ENCODE measurements at regions not wholly inside any gene's neighbourhood (a gene's known extent, or its start where the extent isn't known, plus 50 kb on each side); places are given as distances from the start of the nearest gene placed in this dataset.
"Not testable (repeated sequence)": the region's sequence is repeated elsewhere in the genome, so short reads cannot be mapped to it uniquely, and the experiment has no call there.

- in situ Hi-C loops (cut with HindIII; ENCODE audit: low pct_ligation_motif_present, low pct_unique_long_range_greater_than_20kb, low sequenced_read_pairs): no loop called here
- DNase-seq: no peak
These were observed 99.0 kb upstream of the ZNF536 start for GRCh38 chr19:30273184-30273583.

DNA sequence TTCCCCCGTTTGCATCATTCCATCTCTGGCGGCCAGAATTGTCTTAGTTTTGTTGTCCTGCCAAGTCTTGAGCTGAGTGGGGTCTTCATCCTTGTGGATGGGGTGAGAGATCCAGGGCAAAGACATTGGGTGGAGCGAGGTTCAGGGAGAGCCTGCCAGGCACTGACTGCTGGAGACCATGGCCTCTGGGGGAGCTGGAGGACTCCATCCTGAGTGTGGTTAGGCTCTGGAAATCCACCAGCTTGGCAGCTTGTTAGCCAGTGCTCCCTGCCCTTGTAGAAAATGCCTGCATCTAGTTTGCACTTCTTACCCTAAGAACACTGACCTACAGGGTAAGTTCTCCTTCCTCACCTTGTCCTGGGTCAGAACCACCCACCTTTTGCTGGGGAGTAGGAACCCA, 97.2 kb upstream of the ZNF536 start:
- in situ Hi-C loops (cut with HindIII; ENCODE audit: low pct_ligation_motif_present, low pct_unique_long_range_greater_than_20kb, low sequenced_read_pairs): no loop called here
- no peak for DNase-seq

DNA sequence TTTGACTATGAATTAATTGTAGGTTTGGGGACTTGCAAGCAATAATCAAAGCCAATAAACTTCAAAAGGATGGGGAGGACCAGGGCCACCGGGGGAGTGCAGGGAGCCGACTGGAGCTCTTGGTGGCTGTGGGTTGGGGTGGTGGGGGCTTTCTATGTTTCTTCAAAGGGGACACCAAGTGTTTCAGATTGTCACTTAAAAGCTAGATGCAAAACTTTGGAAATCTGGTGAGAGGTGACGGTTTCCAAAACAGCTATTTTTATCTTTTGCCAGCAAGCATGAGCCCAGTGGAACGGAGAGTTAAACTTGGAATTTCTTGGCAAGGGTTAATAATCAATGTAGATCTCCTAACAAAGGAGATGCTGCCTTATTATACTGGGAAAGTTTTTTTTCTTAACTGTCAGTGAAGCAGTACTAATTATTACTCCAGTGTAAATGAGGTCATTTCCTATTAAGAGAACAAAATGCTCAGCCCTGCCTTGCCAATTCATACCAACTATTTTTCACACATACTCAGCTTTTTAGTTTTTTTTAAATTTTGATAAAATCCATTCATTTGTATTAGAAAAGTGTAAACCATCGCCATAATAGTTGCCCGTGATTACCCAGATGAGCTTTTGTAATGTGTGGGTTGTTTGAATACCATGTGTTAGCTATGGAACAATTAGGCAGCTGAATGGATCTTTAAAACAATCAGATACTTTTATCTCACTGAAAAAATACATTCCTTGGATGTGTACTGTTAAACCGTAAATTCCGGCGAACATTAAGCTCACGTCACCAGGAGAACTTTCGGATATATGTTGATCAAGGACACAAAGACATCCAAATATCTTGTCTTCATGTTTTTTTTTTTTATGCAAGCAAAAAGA, 95.9 kb upstream of the ZNF536 start:
- in situ Hi-C loops (cut with HindIII; ENCODE audit: low pct_ligation_motif_present, low pct_unique_long_range_greater_than_20kb, low sequenced_read_pairs): no loop called here
- DNase-seq: no peak

DNA sequence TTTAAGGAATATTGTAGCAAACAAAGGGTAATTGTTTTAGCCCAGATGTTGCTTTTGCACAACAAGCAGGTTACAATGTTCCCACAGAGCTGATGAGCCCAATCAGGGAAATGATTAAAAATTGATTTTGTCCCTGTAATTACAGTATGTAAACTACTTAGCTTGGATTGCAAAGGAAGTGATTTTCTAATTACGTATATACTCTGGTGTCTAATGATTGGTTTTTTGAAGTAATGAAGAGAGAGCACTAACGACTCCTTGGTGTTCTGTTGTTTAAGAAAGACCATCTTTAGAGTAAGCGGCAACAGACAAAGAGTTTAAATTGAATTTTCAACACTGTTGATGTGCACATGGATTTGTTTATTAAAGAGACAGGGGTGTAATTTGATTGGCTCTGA, 95.3 kb upstream of the ZNF536 start:
- in situ Hi-C loops (cut with HindIII; ENCODE audit: low pct_ligation_motif_present, low pct_unique_long_range_greater_than_20kb, low sequenced_read_pairs): no loop called here
- no peak for DNase-seq

DNA sequence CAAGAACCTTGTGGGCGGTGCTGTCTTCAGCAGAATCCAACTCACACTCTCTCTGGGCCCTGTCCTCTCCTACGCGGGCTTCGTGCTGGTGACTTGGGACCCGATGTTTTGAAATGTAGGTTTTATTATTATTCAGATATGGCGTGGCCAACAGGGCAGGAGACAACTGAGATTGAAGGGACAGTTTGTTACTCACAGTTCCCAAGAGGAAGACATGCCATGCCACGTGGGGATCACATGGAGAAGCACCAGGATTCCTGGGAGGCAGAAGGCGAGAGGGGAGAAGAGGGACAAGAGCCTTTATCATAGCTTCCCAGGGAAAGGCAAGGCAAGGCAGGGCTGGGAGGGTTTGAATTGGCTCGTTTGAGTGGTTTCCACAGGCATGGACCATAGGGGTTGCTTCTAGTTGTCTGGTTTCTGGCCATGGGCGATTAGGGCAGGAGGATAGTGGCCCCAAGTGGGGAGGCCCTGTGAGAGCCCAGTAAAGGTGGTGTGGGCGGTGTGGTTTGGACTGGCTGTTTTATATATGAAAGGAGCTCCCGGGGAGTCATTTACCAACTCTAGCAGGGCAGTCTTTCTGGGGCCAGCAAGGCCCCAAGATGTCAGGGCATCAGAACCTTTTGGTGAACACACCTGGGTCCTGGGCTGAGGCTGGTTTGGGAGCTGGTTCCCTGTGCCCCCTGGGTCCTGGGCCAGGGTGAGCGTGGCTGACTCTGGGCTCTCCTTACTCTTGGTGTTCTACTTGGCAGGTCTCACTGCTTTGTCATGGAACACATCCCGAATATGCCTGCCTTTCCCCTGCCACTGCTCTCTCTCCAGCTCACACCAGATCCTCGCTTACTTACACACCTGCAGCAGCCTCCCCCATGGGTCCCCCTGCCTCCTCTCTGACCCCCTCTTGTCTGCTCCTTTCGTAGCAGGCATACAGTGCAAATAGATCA, 94.0 kb upstream of the ZNF536 start:
- DNase-seq: no peak
- in situ Hi-C loops (cut with HindIII; ENCODE audit: low pct_ligation_motif_present, low pct_unique_long_range_greater_than_20kb, low sequenced_read_pairs): no loop called here

DNA sequence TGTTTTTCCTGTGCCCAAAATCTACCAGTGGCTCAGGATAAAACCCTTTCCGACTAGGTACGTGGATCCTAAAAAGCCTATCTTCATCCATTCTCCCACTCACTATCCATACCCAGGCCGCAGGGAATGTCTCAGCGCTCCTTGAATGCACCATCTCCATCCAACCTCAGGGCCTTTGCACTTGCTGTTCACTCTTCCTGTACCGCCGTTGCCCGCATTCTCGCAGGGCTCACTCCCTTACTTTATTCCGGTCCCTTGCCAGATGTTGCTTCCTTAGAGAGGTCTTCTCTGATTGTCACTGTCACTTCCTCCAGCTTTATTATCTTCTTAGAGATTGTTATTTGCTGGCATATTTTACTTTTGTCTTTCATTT, 93.3 kb upstream of the ZNF536 start:
- no peak for DNase-seq
- in situ Hi-C loops (cut with HindIII; ENCODE audit: low pct_ligation_motif_present, low pct_unique_long_range_greater_than_20kb, low sequenced_read_pairs): no loop called here

DNA sequence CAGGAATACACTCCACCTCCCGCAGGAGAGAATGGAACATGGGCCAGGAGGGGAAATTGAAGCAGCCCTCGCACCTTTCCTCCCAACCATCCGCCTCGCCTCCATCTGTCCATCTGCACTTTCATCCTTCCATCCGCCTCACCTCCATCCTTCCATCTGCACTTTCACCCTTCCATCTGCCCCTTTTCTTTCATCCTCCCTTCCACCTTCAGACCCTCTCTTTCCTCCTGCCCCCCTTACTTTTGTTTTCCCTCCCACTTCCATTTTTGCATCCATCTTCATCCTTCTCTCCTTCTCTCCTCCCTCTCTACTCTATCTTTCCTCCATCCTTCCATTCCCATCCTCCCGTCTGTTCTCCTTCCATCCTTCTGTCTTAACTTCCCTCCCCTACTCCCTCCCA, 92.2 kb upstream of the ZNF536 start:
- in situ Hi-C loops (cut with HindIII; ENCODE audit: low pct_ligation_motif_present, low pct_unique_long_range_greater_than_20kb, low sequenced_read_pairs): no loop called here

DNA sequence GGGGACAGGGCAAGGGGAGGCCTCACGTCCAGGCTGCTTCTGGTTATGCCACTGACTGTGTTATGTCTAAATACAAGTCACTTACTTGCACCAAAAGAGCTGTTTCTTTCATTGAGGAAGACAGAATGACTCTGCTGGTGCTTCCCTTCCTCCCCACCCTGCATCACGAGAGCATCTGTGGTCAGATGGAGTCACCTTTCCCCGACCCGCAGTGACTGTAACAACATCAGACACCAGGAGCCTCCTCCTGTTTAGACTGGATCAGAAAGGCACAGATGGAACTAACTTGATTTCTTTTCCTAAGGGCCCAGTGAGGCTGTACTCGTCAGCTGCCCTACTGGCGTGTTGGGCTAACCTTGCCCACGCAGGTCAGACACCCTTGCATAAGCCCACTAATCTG, 90.3 kb upstream of the ZNF536 start:
- DNase-seq: no peak
- in situ Hi-C loops (cut with HindIII; ENCODE audit: low pct_ligation_motif_present, low pct_unique_long_range_greater_than_20kb, low sequenced_read_pairs): no loop called here

More for the DNA sequence above, 92.2 kb upstream of the ZNF536 start:
- DNase-seq: no peak

GRCh38 chr19:30283556-30283955, 88.6 kb upstream of the ZNF536 start:
- DNase-seq: no peak
- in situ Hi-C loops (cut with HindIII; ENCODE audit: low pct_ligation_motif_present, low pct_unique_long_range_greater_than_20kb, low sequenced_read_pairs): no loop called here

GRCh38 chr19:30284209-30284608, 88.0 kb upstream of the ZNF536 start:
- in situ Hi-C loops (cut with HindIII; ENCODE audit: low pct_ligation_motif_present, low pct_unique_long_range_greater_than_20kb, low sequenced_read_pairs): no loop called here
- no peak for DNase-seq

- in situ Hi-C loops (cut with HindIII; ENCODE audit: low pct_ligation_motif_present, low pct_unique_long_range_greater_than_20kb, low sequenced_read_pairs): no loop called here
These were observed 87.3 kb upstream of the ZNF536 start for GRCh38 chr19:30284885-30285284.

GRCh38 chr19:30286378-30286777, 85.8 kb upstream of the ZNF536 start:
- DNase-seq: no peak
- in situ Hi-C loops (cut with HindIII; ENCODE audit: low pct_ligation_motif_present, low pct_unique_long_range_greater_than_20kb, low sequenced_read_pairs): no loop called here

More at GRCh38 chr19:30284885-30285284, 87.3 kb upstream of the ZNF536 start:
- no peak for DNase-seq

DNA sequence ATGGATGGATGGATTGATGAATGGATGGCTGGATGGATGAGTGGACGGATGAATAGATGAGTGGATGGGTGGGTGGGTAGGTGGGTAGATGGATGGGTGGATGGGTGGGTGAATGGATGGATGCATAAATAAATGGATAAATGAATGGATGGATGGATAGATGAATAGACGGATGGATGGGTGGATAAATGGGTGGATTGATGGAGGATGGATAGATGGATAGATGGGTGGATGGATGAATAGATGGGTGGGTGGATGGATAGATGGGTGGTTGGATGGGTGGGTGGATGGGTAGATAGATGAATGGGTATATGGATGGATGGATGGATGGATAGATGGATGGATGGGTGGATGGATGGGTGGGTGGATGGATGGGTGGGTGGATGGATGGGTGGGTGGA, 84.9 kb upstream of the ZNF536 start:
- no peak for DNase-seq
- in situ Hi-C loops (cut with HindIII; ENCODE audit: low pct_ligation_motif_present, low pct_unique_long_range_greater_than_20kb, low sequenced_read_pairs): no loop called here

DNA sequence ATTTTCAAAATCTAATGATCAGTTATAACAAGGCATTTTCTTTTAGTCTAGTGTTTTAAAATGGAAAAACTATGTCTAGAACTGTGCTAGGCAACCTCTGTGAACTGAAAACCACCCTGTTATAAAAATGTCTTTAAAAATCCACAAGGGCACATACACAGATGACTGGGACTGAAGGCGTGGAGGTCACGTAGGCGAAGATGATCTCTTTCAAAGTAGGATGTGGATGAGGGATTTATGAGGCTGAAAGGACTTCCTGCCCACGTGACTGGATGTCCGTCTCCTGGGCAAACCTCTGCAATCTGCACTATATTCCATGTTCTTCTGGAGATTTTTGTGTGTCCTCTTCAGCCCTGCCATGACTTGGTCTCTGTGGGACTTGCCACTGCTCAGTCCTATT, 84.2 kb upstream of the ZNF536 start:
- in situ Hi-C loops (cut with HindIII; ENCODE audit: low pct_ligation_motif_present, low pct_unique_long_range_greater_than_20kb, low sequenced_read_pairs): no loop called here
- DNase-seq: no peak

DNA sequence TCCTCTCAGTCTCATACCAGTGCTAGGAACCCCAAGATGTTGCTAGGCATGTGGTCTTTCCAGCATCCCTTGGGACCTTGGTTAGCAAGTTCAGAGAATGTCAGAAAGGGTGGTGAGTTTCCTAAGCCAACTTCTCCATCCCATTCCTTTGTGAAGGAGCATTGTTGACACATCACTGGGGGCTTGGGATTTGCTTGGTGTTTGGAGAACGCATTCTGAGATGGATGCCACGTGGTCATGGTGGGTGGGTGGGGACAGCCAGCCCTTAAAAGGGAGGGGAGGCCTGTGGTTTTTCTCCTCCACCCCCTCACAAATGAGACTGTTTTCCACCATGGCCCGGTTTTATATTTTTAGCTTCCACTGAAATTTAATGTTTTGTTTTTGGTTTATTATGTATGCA, 83.3 kb upstream of the ZNF536 start:
- no peak for DNase-seq
- in situ Hi-C loops (cut with HindIII; ENCODE audit: low pct_ligation_motif_present, low pct_unique_long_range_greater_than_20kb, low sequenced_read_pairs): no loop called here

GRCh38 chr19:30289336-30289735, 82.8 kb upstream of the ZNF536 start:
- DNase-seq: no peak
- in situ Hi-C loops (cut with HindIII; ENCODE audit: low pct_ligation_motif_present, low pct_unique_long_range_greater_than_20kb, low sequenced_read_pairs): no loop called here

DNA sequence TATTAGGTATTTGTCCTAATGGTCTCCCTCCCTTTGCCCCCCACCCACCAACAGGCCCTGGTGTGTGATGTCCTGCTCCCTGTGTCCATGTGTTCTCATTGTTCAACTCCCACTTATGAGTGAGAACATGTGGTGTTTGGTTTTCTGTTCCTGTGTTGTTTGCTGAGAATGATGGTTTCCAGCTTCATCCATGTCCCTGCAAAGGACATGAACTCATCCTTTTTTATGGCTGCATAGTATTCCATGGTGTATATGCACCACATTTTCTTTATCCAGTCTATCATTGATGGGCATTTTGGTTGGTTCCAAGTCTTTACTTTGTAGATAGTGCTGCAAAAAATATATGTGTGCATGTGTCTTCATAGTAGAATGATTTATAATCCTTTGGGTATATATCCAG, 81.4 kb upstream of the ZNF536 start:
- DNase-seq; in situ Hi-C loops (cut with HindIII; ENCODE audit: low pct_ligation_motif_present, low pct_unique_long_range_greater_than_20kb, low sequenced_read_pairs): not testable (repeated sequence)

DNA sequence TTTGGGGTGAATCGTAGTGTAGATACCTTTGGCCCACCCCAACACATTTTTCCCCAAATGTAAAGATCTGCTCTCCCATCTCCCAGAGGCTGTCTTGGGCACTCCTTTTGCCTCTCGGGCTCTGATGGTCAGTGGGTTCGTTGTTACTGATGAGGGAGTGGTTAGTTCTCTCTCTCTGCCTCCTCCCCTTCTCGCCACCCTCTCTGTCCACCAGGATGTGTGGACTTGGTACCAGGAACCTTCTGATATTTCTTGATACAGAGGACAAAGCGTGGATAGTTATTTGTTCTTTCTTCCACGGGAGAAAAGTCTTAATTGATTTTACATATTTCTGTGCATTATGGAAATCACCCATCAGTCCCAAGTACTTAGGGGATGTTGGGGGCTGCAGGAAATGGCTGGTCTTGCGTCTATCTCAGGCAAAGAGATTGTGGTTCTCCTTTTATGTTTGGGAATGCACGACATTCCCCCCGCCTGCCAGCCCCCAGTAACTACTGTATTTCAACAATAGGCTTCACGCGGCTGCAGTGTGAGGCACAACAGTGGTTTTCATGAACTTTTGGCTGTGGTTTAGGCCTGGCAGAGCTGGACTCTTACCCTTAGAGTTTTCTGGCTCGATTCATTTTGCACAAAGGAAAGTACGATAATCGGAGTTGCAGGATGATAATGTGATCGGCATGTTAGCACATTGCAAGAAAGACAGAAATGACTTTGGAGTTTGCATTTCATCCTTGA, 79.0 kb upstream of the ZNF536 start:
- no peak for DNase-seq
- in situ Hi-C loops (cut with HindIII; ENCODE audit: low pct_ligation_motif_present, low pct_unique_long_range_greater_than_20kb, low sequenced_read_pairs): no loop called here

DNA sequence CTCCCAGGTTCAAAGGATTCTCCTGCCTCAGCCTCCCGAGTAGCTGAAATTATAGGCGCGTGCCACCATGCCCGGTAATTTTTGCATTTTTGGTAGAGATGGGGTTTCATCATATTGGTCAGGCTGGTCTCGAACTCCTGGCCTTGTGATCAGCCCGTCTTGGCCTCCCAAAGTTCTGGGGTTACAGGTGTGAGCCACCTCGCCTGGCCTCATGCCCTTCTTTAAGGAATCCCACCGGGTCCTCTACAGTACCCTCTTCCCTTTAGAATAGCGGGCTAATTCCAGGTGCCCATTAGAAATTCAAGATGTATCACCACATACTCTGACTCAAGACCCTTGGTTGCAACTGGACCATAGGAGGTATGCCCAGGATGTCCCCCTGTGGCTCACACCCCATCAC, 74.2 kb upstream of the ZNF536 start:
- DNase-seq: no peak
- in situ Hi-C loops (cut with HindIII; ENCODE audit: low pct_ligation_motif_present, low pct_unique_long_range_greater_than_20kb, low sequenced_read_pairs): no loop called here
